Hepatocyte (in vitro differentiated cells): ENCODE measurements at regions not wholly inside any gene's neighbourhood (a gene's known extent, or its start where the extent isn't known, plus 50 kb on each side); places are given as distances from the start of the nearest gene placed in this dataset.

ENCODE experiments used
- EZH2 ChIP-seq: fragments of 200-600 bp; sonication (generic); IDR thresholded peaks from 2 replicates; pipeline ENCODE4 v1.6.1; 2016; ENCODE audit warnings: antibody characterized with exemption, mild to moderate bottlenecking, borderline replicate concordance
- EZH2phosphoT487 ChIP-seq: fragments of 200-600 bp; sonication (generic); IDR thresholded peaks from one replicate; pipeline ENCODE4 v1.6.1; 2018; ENCODE audit warnings: antibody characterized with exemption, mild to moderate bottlenecking, low read depth, moderate library complexity; ENCODE audit not compliant: unreplicated experiment, severe bottlenecking
- TF ChIP-seq, protein P1 (sequence below): fragments of 200-600 bp; sonication (generic); IDR thresholded peaks from 2 replicates; pipeline ENCODE4 v1.5.1; 2016; ENCODE audit warnings: antibody characterized with exemption, mild to moderate bottlenecking; ENCODE audit not compliant: poor library complexity

GRCh38 chr21:19541602-19542001, 1138.0 kb upstream of the TMPRSS15 start:
- TF ChIP-seq, protein P1, sequence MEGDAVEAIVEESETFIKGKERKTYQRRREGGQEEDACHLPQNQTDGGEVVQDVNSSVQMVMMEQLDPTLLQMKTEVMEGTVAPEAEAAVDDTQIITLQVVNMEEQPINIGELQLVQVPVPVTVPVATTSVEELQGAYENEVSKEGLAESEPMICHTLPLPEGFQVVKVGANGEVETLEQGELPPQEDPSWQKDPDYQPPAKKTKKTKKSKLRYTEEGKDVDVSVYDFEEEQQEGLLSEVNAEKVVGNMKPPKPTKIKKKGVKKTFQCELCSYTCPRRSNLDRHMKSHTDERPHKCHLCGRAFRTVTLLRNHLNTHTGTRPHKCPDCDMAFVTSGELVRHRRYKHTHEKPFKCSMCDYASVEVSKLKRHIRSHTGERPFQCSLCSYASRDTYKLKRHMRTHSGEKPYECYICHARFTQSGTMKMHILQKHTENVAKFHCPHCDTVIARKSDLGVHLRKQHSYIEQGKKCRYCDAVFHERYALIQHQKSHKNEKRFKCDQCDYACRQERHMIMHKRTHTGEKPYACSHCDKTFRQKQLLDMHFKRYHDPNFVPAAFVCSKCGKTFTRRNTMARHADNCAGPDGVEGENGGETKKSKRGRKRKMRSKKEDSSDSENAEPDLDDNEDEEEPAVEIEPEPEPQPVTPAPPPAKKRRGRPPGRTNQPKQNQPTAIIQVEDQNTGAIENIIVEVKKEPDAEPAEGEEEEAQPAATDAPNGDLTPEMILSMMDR = no peak
- TF ChIP-seq EZH2 (no peak), EZH2phosphoT487 (no peak)
